ENCODE measurements at regions not wholly inside any gene's neighbourhood (a gene's known extent, or its start where the extent isn't known, plus 50 kb on each side); places are given as distances from the start of the nearest gene placed in this dataset.
"Not testable (repeated sequence)": the region's sequence is repeated elsewhere in the genome, so short reads cannot be mapped to it uniquely, and the experiment has no call there.

DNA sequence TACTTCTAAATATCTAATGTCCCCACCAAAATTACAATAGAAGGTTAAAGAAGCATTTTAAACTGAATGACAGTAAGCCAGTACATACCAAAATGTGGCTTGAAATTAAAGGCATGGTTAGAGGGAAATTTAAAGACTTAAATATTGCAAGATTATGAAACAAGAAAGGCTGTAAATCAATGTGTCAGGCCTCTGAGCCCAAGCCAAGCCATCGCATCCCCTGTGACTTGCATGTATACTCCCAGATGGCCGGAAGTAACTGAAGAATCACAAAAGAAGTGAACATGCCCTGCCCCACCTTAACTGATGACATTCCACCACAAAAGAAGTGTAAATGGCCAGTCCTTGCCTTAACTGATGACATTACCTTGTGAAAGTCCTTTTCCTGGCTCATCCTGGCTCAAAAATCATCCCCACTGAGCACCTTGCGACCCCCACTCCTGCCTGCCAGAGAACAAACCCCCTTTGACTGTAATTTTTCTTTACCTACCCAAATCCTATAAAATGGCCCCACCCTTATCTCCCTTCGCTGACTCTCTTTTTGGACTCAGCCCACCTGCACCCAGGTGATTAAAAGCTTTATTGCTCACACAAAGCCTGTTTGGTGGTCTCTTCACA is 132.4 kb upstream of the ADCY2 start:
- not testable (repeated sequence) for H3K4me3 ChIP-seq (ENCODE audit: low read length in 2 of 2); H3K27ac ChIP-seq (ENCODE audit: low read depth in 1 of 2, low read length in 1 of 2); H3K4me1 ChIP-seq (ENCODE audit: control insufficient read depth in 2 of 2, insufficient read depth in 2 of 2, low read length in 2 of 2); H3K27me3 ChIP-seq (ENCODE audit: control insufficient read depth in 2 of 2, insufficient read depth in 1 of 2, low read length in 1 of 2); H3K9me3 ChIP-seq (ENCODE audit: control insufficient read depth in 2 of 2, insufficient read depth in 1 of 2, low read length in 1 of 2); H3K36me3 ChIP-seq (ENCODE audit: control insufficient read depth in 2 of 2, insufficient read depth in 2 of 2, low read length in 1 of 2); DNase-seq (ENCODE audit: low read depth in 6 of 9, low spot score in 9 of 9)
- WGBS: 64% methylated on average over 4 of the region's 4 CpGs

DNA sequence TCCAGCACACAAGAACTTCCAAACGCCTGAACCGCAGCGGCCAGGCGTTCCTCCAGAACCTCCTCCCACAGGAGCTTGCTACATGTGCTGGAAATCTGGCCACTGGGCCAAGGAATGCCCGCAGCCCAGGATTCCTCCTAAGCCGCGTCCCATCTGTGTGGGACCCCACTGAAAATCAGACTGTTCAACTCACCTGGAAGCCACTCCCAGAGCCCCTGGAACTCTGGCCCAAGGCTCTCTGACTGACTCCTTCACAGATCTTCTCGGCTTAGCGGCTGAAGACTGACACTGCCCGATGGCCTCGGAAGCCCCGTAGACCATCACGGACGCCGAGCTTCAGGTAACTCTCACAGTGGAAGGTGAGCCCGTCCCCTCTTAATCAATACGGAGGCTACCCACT is 130.2 kb upstream of the ADCY2 start:
- H3K9me3 ChIP-seq (ENCODE audit: control insufficient read depth in 2 of 2, insufficient read depth in 1 of 2, low read length in 1 of 2); H3K4me3 ChIP-seq (ENCODE audit: low read length in 2 of 2); H3K4me1 ChIP-seq (ENCODE audit: control insufficient read depth in 2 of 2, insufficient read depth in 2 of 2, low read length in 2 of 2); DNase-seq (ENCODE audit: low read depth in 6 of 9, low spot score in 9 of 9); H3K27me3 ChIP-seq (ENCODE audit: control insufficient read depth in 2 of 2, insufficient read depth in 1 of 2, low read length in 1 of 2); H3K27ac ChIP-seq (ENCODE audit: low read depth in 1 of 2, low read length in 1 of 2); H3K36me3 ChIP-seq (ENCODE audit: control insufficient read depth in 2 of 2, insufficient read depth in 2 of 2, low read length in 1 of 2): not testable (repeated sequence)
- WGBS: 96% methylated on average over 15 of the region's 17 CpGs

DNA sequence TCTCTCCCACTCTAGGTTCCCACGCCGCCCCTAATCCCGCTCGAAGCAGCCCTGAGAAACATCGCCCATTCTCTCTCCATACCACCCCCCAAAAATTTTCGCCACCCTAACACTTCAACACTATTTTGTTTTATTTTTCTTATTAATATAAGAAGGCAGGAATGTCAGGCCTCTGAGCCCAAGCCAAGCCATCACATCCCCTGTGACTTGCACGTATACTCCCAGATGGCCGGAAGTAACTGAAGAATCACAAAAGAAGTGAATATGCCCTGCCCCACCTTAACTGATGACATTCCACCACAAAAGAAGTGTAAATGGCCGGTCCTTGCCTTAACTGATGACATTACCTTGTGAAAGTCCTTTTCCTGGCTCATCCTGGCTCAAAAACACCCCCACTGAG is 127.2 kb upstream of the ADCY2 start:
- H3K9me3 ChIP-seq (ENCODE audit: control insufficient read depth in 2 of 2, insufficient read depth in 1 of 2, low read length in 1 of 2); H3K27me3 ChIP-seq (ENCODE audit: control insufficient read depth in 2 of 2, insufficient read depth in 1 of 2, low read length in 1 of 2); DNase-seq (ENCODE audit: low read depth in 6 of 9, low spot score in 9 of 9); H3K4me1 ChIP-seq (ENCODE audit: control insufficient read depth in 2 of 2, insufficient read depth in 2 of 2, low read length in 2 of 2); H3K36me3 ChIP-seq (ENCODE audit: control insufficient read depth in 2 of 2, insufficient read depth in 2 of 2, low read length in 1 of 2); H3K4me3 ChIP-seq (ENCODE audit: low read length in 2 of 2); H3K27ac ChIP-seq (ENCODE audit: low read depth in 1 of 2, low read length in 1 of 2): not testable (repeated sequence)
- 96% methylated on average over 8 of the region's 9 CpGs for WGBS

DNA sequence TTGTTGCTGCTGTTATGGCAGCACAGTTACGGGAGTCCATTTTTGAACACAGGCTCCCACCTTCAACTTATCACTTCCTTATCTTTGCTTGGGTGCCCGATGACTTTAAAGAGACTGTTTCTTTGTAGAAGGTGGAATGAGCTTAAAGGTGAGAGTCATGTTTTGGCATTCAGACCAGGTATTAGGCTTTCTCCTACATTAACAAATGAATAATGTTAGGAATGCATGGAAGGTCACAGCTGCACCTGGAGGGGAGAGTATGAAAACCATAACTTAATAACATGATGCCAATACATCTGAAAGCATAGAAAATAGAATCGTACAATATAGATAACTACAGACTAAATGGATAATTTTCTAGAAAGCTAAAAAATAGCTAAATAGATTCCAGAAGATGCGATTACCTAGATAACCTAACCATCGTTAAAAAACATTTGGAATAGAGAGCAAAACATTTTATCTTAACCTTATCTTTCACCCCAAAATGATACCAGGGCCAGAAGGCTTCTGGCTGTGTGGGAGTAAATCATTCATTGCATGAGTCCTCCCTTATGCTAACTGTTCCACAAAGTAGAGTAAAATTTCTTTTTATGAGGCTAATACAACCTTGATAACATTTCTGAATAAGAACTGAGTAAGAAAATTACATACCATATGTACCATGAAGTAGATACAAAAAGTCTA is 126.2 kb upstream of the ADCY2 start:
- H3K9me3 ChIP-seq (ENCODE audit: control insufficient read depth in 2 of 2, insufficient read depth in 1 of 2, low read length in 1 of 2): no peaks in the 10 kb centered on the region
- H3K4me3 ChIP-seq (ENCODE audit: low read length in 2 of 2): no peak overlapping the region
- WGBS: 78% methylated on average over 5 of the region's 5 CpGs

DNA sequence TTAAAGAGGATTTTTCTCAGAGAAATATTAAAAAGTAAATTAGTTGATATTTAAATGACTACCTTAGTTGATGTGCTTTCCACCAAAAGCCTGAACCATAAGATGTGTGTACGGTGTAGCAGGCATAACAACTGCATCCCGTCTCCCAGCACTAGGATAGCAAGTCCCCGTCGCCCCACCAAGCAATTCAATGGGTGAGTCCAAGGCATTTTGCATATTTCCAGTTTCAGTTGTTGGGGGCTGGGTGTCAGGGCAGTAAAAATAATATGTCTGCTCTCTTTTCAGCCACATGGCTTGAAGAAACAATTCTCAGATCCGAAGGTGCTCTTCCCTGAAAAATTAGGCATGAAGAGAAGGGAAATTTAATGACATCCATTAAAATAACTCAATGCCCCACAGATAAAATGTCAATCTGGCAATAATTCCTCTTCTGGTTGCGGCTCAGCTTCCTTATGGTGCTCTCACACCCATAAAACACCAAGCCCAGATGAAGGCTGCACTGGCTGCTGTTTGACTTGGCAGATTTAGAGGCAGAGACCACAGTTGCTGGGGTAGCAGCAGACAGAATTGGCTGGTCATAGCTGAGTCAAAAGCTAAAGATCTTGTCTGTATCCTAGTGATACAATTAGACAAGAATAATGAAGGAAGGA is 124.4 kb upstream of the ADCY2 start:
- Histone ChIP-seq H3K4me3 (ENCODE audit: low read length in 2 of 2) (no peak overlapping the region), H3K4me1 (ENCODE audit: control insufficient read depth in 2 of 2, insufficient read depth in 2 of 2, low read length in 2 of 2) (no peaks in the 10 kb centered on the region), H3K27ac (ENCODE audit: low read depth in 1 of 2, low read length in 1 of 2) (no peak overlapping the region), H3K36me3 (ENCODE audit: control insufficient read depth in 2 of 2, insufficient read depth in 2 of 2, low read length in 1 of 2) (no peaks in the 10 kb centered on the region), H3K9me3 (ENCODE audit: control insufficient read depth in 2 of 2, insufficient read depth in 1 of 2, low read length in 1 of 2) (no peaks in the 10 kb centered on the region), H3K27me3 (ENCODE audit: control insufficient read depth in 2 of 2, insufficient read depth in 1 of 2, low read length in 1 of 2) (no peaks in the 10 kb centered on the region)
- 81% methylated on average over 6 of the region's 6 CpGs for WGBS
- DNase-seq (ENCODE audit: low read depth in 6 of 9, low spot score in 9 of 9): no peak

More for the DNA sequence above, 126.2 kb upstream of the ADCY2 start:
- H3K27me3 ChIP-seq (ENCODE audit: control insufficient read depth in 2 of 2, insufficient read depth in 1 of 2, low read length in 1 of 2): no peaks in the 10 kb centered on the region
- no peaks in the 10 kb centered on the region for H3K4me1 ChIP-seq (ENCODE audit: control insufficient read depth in 2 of 2, insufficient read depth in 2 of 2, low read length in 2 of 2)
- no peaks in the 10 kb centered on the region for H3K36me3 ChIP-seq (ENCODE audit: control insufficient read depth in 2 of 2, insufficient read depth in 2 of 2, low read length in 1 of 2)
- DNase-seq (ENCODE audit: low read depth in 6 of 9, low spot score in 9 of 9): no peak
- no peak overlapping the region for H3K27ac ChIP-seq (ENCODE audit: low read depth in 1 of 2, low read length in 1 of 2)

DNA sequence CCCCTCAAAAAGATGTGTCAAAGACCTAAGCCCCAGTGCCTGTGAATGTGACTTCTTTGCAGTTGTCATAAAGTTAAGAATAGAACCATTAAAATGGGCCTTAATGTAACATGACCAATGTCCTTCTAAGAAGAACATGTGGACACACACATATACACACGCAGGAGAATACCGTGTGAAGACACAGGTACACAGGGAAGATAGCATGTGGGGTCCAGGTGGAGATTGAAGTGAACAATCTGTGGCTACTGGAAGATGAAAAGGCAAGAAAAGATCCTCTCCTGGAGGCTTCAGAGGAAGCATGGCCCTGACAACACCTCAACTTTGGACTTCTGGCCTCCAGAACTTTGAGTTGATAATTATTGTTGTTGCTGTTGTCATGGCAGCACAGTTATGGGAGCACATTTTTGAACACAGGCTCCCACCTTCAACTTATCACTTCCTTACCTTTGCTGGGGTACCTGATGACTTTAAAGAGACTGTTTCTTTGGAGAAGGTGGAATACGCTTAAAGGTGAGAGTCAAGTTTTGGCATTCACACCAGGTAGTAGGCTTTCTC is 123.5 kb upstream of the ADCY2 start:
- 97% methylated on average over 3 of the region's 3 CpGs for WGBS
- H3K27me3 ChIP-seq (ENCODE audit: control insufficient read depth in 2 of 2, insufficient read depth in 1 of 2, low read length in 1 of 2): no peaks in the 10 kb centered on the region
- H3K27ac ChIP-seq (ENCODE audit: low read depth in 1 of 2, low read length in 1 of 2): no peak overlapping the region
- H3K36me3 ChIP-seq (ENCODE audit: control insufficient read depth in 2 of 2, insufficient read depth in 2 of 2, low read length in 1 of 2): no peaks in the 10 kb centered on the region
- no peaks in the 10 kb centered on the region for H3K4me1 ChIP-seq (ENCODE audit: control insufficient read depth in 2 of 2, insufficient read depth in 2 of 2, low read length in 2 of 2)
- DNase-seq (ENCODE audit: low read depth in 6 of 9, low spot score in 9 of 9): no peak
- H3K4me3 ChIP-seq (ENCODE audit: low read length in 2 of 2): no peak overlapping the region
- H3K9me3 ChIP-seq (ENCODE audit: control insufficient read depth in 2 of 2, insufficient read depth in 1 of 2, low read length in 1 of 2): no peaks in the 10 kb centered on the region

DNA sequence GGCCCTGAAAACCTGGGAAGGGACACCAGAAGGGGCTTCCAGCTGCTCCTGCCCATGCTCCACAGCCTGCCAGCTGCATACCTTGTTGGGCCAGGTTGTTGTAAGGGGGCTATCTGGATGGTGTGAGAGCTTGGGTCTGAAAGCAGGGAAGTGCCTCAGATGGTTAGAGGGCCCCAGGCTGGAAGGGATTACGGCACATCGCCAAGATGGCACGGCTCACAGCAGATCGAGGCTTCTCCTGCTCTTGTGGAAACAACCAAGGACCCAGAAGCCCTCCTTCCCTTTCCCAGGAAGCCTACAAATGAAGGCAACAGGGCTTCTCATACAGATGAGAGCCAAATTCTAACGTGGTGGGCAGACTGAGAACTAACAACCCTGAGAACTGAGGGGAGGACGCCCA is 121.7 kb upstream of the ADCY2 start:
- Histone ChIP-seq H3K4me1 (ENCODE audit: control insufficient read depth in 2 of 2, insufficient read depth in 2 of 2, low read length in 2 of 2) (no peaks in the 10 kb centered on the region), H3K27ac (ENCODE audit: low read depth in 1 of 2, low read length in 1 of 2) (no peak overlapping the region), H3K36me3 (ENCODE audit: control insufficient read depth in 2 of 2, insufficient read depth in 2 of 2, low read length in 1 of 2) (no peaks in the 10 kb centered on the region), H3K9me3 (ENCODE audit: control insufficient read depth in 2 of 2, insufficient read depth in 1 of 2, low read length in 1 of 2) (no peaks in the 10 kb centered on the region), H3K4me3 (ENCODE audit: low read length in 2 of 2) (no peak overlapping the region), H3K27me3 (ENCODE audit: control insufficient read depth in 2 of 2, insufficient read depth in 1 of 2, low read length in 1 of 2) (no peaks in the 10 kb centered on the region)
- 90% methylated on average over 6 of the region's 6 CpGs for WGBS
- DNase-seq (ENCODE audit: low read depth in 6 of 9, low spot score in 9 of 9): no peak

DNA sequence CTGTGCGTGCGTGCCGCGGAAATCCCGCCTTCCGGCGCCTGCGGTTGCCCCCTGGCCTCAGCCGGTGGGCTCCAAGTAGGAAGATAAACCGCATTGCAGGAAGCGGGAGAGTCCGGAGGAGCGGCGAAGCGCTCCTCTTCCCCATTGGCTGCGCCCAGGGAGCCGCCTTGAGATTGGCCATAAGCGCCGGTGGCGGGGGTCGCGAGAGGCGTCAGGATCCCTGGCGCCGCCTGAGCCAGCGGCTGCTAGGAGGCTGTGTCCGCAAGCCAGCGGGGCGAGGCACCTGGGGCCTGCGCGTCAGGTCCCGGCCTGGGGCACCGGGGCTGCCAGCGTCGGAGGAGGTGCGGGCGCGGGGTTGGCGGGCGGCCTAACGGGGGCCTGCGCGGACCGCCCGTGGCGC is 106.3 kb upstream of the ADCY2 start:
- 93% methylated on average over 46 of the region's 46 CpGs for WGBS
- not testable (repeated sequence) for H3K36me3 ChIP-seq (ENCODE audit: control insufficient read depth in 2 of 2, insufficient read depth in 2 of 2, low read length in 1 of 2); H3K4me1 ChIP-seq (ENCODE audit: control insufficient read depth in 2 of 2, insufficient read depth in 2 of 2, low read length in 2 of 2); DNase-seq (ENCODE audit: low read depth in 6 of 9, low spot score in 9 of 9); H3K4me3 ChIP-seq (ENCODE audit: low read length in 2 of 2); H3K27me3 ChIP-seq (ENCODE audit: control insufficient read depth in 2 of 2, insufficient read depth in 1 of 2, low read length in 1 of 2); H3K9me3 ChIP-seq (ENCODE audit: control insufficient read depth in 2 of 2, insufficient read depth in 1 of 2, low read length in 1 of 2); H3K27ac ChIP-seq (ENCODE audit: low read depth in 1 of 2, low read length in 1 of 2)

DNA sequence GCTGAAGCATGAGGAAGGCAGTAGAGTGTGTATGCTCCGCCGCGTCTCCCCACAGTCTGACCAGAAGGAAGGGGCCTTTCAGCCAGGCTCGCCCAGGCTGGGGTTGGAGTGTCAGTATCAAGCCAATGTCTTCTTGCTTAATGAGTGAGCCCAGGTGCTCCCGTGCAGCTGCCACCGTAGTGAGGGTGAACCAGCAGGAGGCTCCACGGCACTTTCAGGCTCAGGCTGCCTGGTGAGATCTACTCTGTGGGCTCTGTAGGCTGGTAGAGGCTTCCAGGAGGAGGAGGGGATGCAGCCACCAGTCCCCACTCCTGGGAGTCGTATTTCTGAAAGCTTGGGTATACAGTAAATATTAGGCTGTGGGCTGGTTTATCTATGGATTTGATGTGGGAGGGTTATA is 98.1 kb upstream of the ADCY2 start:
- H3K27ac ChIP-seq (ENCODE audit: low read depth in 1 of 2, low read length in 1 of 2); H3K36me3 ChIP-seq (ENCODE audit: control insufficient read depth in 2 of 2, insufficient read depth in 2 of 2, low read length in 1 of 2); H3K27me3 ChIP-seq (ENCODE audit: control insufficient read depth in 2 of 2, insufficient read depth in 1 of 2, low read length in 1 of 2); H3K9me3 ChIP-seq (ENCODE audit: control insufficient read depth in 2 of 2, insufficient read depth in 1 of 2, low read length in 1 of 2); DNase-seq (ENCODE audit: low read depth in 6 of 9, low spot score in 9 of 9); H3K4me3 ChIP-seq (ENCODE audit: low read length in 2 of 2); H3K4me1 ChIP-seq (ENCODE audit: control insufficient read depth in 2 of 2, insufficient read depth in 2 of 2, low read length in 2 of 2): not testable (repeated sequence)
- 94% methylated on average over 4 of the region's 8 CpGs for WGBS
